Left ventricle myocardium inferior (tissue), 1 donor: ENCODE measurements at regions not wholly inside any gene's neighbourhood (a gene's known extent, or its start where the extent isn't known, plus 50 kb on each side); places are given as distances from the start of the nearest gene placed in this dataset.

Experiments
- DNase-seq: peaks from one replicate; pipeline ENCODE4 v3.0.0-alpha.2; 2020
- H3K27ac ChIP-seq: fragments of 200-600 bp; replicated peaks from 2 replicates; pipeline ENCODE4 v1.8.0; 2021
- H3K27me3 ChIP-seq: fragments of 200-600 bp; 2 replicates; pipeline ENCODE4 v1.8.0; 2021; ENCODE audit warnings: low read depth
- H3K36me3 ChIP-seq: fragments of 200-600 bp; 2 replicates; pipeline ENCODE4 v1.8.0; 2021
- H3K4me1 ChIP-seq: fragments of 200-600 bp; 2 replicates; pipeline ENCODE4 v1.8.0; 2021
- H3K4me3 ChIP-seq: fragments of 200-600 bp; 2 replicates; pipeline ENCODE4 v1.8.0; 2021; ENCODE audit warnings: mild to moderate bottlenecking, moderate library complexity
- H3K9me3 ChIP-seq: fragments of 200-600 bp; replicated peaks from 2 replicates; pipeline ENCODE4 v1.8.0; 2021
- intact Hi-C: fragments of 100-400 bp; cut with micrococcal nuclease; formaldehyde crosslinking; loops from one replicate; pipeline ENCODE4 v1.11.0; 2022
- TF ChIP-seq, protein P1 (sequence below): fragments of 200-600 bp; IDR thresholded peaks from 2 replicates; pipeline ENCODE4 v1.8.0; 2021; ENCODE audit warnings: antibody characterized with exemption, mild to moderate bottlenecking, borderline replicate concordance
- donor health status: DM: no; HTN: yes; CAD: no; lungs with severe emphysema.

DNA sequence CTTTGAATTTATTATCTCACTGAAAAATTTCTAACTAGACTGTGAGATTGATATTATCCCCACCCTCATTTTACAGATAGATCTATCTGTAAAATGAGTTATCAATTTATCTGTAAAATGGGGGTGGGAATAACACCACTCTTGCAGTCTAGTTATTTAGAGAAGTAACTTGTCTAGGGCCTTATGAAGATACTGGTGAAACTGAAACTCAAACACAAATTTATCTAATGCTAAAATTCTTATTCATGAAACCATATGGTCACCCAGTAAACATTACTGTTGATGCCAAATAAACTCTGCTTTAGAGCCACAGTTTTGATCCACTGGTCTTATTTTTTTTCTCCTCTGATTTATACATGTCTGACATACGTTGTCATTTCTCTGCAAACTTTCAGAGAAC, 52.1 kb upstream of the SMIM36 start:
- H3K9me3 ChIP-seq: no peaks in the 10 kb centered on the region
- no peaks in the 10 kb centered on the region for H3K36me3 ChIP-seq
- intact Hi-C loops: no loop called here
- TF ChIP-seq, protein P1, sequence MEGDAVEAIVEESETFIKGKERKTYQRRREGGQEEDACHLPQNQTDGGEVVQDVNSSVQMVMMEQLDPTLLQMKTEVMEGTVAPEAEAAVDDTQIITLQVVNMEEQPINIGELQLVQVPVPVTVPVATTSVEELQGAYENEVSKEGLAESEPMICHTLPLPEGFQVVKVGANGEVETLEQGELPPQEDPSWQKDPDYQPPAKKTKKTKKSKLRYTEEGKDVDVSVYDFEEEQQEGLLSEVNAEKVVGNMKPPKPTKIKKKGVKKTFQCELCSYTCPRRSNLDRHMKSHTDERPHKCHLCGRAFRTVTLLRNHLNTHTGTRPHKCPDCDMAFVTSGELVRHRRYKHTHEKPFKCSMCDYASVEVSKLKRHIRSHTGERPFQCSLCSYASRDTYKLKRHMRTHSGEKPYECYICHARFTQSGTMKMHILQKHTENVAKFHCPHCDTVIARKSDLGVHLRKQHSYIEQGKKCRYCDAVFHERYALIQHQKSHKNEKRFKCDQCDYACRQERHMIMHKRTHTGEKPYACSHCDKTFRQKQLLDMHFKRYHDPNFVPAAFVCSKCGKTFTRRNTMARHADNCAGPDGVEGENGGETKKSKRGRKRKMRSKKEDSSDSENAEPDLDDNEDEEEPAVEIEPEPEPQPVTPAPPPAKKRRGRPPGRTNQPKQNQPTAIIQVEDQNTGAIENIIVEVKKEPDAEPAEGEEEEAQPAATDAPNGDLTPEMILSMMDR: no peak
- no peak for DNase-seq
- H3K4me1 ChIP-seq: no peaks in the 10 kb centered on the region
- peaks cover 4% of the 10 kb centered on the region for H3K27me3 ChIP-seq
- no peak overlapping the region for H3K4me3 ChIP-seq
- H3K27ac ChIP-seq: no peak overlapping the region

DNA sequence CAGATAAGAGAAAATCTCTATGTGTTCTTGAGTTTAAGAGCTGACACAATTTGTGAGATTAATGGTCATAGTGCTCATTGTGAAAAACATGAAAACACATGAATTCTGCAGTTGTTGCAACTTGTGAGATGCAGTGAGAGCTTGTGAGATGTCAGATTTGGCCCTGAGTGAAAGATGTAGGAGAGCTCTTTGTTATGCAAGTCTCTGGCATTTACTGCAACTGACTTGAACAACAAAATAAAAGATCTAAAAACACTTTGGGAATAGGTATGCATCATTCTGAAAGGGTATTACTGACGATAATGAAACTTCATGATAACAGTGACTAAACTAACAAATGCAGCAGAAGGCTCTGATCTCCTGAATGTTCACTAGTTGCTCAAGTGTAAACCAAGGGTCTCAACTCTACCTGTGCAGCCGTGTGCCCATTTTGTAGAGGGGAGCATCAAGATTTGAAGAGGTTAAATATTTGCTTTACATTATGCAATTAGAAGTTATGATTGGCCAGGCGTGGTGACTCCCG, 50.8 kb upstream of the SMIM36 start:
- intact Hi-C loops: no loop called here
- Histone ChIP-seq H3K4me3 (no peak overlapping the region), H3K4me1 (no peaks in the 10 kb centered on the region), H3K36me3 (no peaks in the 10 kb centered on the region), H3K27me3 (peaks cover 4% of the 10 kb centered on the region), H3K9me3 (no peaks in the 10 kb centered on the region), H3K27ac (no peak overlapping the region)
- TF ChIP-seq, protein P1: no peak
- DNase-seq: no peak

DNA sequence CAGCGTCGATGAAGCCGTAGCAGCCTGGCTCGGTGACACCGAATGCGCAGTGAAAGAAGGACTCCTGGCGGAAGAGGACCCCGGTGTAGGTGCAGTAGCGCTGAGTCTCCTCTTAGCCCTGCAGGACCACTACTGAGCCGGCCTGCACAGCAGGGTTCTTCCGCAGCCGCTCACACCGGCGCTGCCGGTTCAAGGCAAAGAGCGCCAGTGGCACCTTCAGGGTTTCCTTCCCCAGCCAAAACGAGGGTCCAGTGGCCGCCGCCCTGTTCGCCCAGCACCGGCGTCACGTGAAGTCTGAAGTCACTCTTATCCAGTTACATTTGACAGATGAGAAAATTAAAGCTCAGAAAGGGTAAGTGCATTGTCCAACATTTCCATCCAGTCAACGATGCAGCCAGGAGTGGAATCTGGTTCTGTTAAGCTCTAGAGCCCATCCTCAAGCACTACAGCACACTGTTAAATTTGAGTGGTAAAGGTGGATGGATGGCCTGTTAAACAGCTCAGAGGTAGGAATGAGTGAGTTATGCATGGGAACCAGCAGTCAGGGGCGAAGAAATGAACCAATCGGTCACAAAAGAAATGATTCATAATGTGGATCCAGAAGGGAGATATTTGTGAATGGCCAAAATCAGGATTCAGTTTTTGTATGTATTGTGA, 50.2 kb upstream of the SMIM36 start:
- TF ChIP-seq, protein P1: no peak
- Histone ChIP-seq H3K9me3 (no peaks in the 10 kb centered on the region), H3K4me3 (no peak overlapping the region), H3K4me1 (no peaks in the 10 kb centered on the region), H3K36me3 (no peaks in the 10 kb centered on the region), H3K27ac (no peak overlapping the region), H3K27me3 (peaks cover 4% of the 10 kb centered on the region)
- intact Hi-C loops: no loop called here
- no peak for DNase-seq
